ENCODE measurements at regions not wholly inside any gene's neighbourhood (a gene's known extent, or its start where the extent isn't known, plus 50 kb on each side); places are given as distances from the start of the nearest gene placed in this dataset.

DNA sequence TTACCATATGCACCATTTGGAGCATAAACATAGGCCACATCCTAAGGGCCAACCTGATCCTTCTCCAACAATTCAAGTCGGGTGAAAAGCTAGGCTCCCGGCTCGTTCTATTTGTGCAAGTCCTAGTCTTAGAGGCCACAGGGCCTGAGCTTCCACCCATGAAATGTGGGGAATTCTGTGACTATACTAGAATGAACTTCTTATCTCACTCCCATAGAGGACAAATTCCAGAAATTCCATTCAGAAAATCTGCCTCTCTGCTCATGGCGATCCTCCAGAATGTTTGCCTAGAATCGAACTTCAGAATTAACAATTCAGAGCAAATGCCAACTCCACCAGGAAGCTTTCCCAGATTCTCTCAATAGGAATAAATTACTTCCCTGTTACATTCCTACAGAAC, 187.9 kb downstream of the BCL11A start:
- TF ChIP-seq, protein P1, sequence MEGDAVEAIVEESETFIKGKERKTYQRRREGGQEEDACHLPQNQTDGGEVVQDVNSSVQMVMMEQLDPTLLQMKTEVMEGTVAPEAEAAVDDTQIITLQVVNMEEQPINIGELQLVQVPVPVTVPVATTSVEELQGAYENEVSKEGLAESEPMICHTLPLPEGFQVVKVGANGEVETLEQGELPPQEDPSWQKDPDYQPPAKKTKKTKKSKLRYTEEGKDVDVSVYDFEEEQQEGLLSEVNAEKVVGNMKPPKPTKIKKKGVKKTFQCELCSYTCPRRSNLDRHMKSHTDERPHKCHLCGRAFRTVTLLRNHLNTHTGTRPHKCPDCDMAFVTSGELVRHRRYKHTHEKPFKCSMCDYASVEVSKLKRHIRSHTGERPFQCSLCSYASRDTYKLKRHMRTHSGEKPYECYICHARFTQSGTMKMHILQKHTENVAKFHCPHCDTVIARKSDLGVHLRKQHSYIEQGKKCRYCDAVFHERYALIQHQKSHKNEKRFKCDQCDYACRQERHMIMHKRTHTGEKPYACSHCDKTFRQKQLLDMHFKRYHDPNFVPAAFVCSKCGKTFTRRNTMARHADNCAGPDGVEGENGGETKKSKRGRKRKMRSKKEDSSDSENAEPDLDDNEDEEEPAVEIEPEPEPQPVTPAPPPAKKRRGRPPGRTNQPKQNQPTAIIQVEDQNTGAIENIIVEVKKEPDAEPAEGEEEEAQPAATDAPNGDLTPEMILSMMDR (IDR thresholded peaks at IDR 0.05; ENCODE audit: insufficient read depth, low read length): no peak
- TF ChIP-seq, protein P2, sequence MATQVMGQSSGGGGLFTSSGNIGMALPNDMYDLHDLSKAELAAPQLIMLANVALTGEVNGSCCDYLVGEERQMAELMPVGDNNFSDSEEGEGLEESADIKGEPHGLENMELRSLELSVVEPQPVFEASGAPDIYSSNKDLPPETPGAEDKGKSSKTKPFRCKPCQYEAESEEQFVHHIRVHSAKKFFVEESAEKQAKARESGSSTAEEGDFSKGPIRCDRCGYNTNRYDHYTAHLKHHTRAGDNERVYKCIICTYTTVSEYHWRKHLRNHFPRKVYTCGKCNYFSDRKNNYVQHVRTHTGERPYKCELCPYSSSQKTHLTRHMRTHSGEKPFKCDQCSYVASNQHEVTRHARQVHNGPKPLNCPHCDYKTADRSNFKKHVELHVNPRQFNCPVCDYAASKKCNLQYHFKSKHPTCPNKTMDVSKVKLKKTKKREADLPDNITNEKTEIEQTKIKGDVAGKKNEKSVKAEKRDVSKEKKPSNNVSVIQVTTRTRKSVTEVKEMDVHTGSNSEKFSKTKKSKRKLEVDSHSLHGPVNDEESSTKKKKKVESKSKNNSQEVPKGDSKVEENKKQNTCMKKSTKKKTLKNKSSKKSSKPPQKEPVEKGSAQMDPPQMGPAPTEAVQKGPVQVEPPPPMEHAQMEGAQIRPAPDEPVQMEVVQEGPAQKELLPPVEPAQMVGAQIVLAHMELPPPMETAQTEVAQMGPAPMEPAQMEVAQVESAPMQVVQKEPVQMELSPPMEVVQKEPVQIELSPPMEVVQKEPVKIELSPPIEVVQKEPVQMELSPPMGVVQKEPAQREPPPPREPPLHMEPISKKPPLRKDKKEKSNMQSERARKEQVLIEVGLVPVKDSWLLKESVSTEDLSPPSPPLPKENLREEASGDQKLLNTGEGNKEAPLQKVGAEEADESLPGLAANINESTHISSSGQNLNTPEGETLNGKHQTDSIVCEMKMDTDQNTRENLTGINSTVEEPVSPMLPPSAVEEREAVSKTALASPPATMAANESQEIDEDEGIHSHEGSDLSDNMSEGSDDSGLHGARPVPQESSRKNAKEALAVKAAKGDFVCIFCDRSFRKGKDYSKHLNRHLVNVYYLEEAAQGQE (IDR thresholded peaks at IDR 0.05; ENCODE audit: insufficient replicate concordance, low read depth): no peak
- TF ChIP-seq SPI1 (IDR thresholded peaks at IDR 0.05; ENCODE audit: borderline replicate concordance, low read depth) (no peak), POLR2AphosphoS5 (IDR thresholded peaks at IDR 0.05; ENCODE audit: low read depth) (no peak)

Measured in HL-60 (cell line).